Sigmoid colon (tissue), 4 donors: ENCODE measurements at regions not wholly inside any gene's neighbourhood (a gene's known extent, or its start where the extent isn't known, plus 50 kb on each side); places are given as distances from the start of the nearest gene placed in this dataset.

Experiments used
- CTCF ChIP-seq, 4 experiments: fragments of 450-650 bp in 3 of 4; fragments of 200-600 bp in 1 of 4; IDR thresholded peaks; one replicate each; pipeline ENCODE4 v1.5.1; 2016 to 2019; ENCODE audit warnings: antibody characterized with exemption in 4 of 4, mild to moderate bottlenecking in 3 of 4, moderate library complexity in 2 of 4
- EP300 ChIP-seq, 4 donors: sonication (generic); formaldehyde crosslinking; IDR thresholded peaks; one replicate each; pipeline ENCODE4 v1.6.1; 2017; ENCODE audit warnings: antibody characterized with exemption in 4 of 4
- POLR2A ChIP-seq, 2 donors: fragments of 450-650 bp; IDR thresholded peaks; one replicate each; pipeline ENCODE4 v1.6.1; 2016; ENCODE audit warnings: antibody characterized with exemption in 2 of 2, mild to moderate bottlenecking in 2 of 2, moderate library complexity in 2 of 2

GRCh38 chr6:68032217-68032616 lies 602.9 kb upstream of the ADGRB3 start:
- TF ChIP-seq EP300 (IDR thresholded peaks at IDR 0.05) (no peak), CTCF (IDR thresholded peaks at IDR 0.05) (no peak), POLR2A (IDR thresholded peaks at IDR 0.05) (no peak)
